HEK293 (cell line): ENCODE measurements at regions not wholly inside any gene's neighbourhood (a gene's known extent, or its start where the extent isn't known, plus 50 kb on each side); places are given as distances from the start of the nearest gene placed in this dataset.

ENCODE experiments used
- ZBTB7A ChIP-seq: fragments of 450-650 bp; formaldehyde crosslinking; IDR thresholded peaks from 2 replicates; pipeline ENCODE4 v1.5.1; 2016; ENCODE audit warnings: low read depth, missing biosample characterization, missing genetic modification characterization
- ZNF140 ChIP-seq: fragments of 450-650 bp; formaldehyde crosslinking; IDR thresholded peaks from 2 replicates; pipeline ENCODE4 v1.5.1; 2016; ENCODE audit warnings: missing biosample characterization, missing genetic modification characterization
- ZNF23 ChIP-seq: fragments of 450-650 bp; formaldehyde crosslinking; IDR thresholded peaks from 2 replicates; pipeline ENCODE4 v1.5.1; 2016; ENCODE audit warnings: missing biosample characterization, missing genetic modification characterization, borderline replicate concordance
- ZNF239 ChIP-seq: fragments of 450-650 bp; formaldehyde crosslinking; IDR thresholded peaks from 2 replicates; pipeline ENCODE4 v1.5.1; 2016; ENCODE audit warnings: missing biosample characterization, missing genetic modification characterization
- ZNF354C ChIP-seq: fragments of 450-650 bp; formaldehyde crosslinking; IDR thresholded peaks from 2 replicates; pipeline ENCODE4 v1.5.1; 2016; ENCODE audit warnings: missing biosample characterization, missing genetic modification characterization, low read depth, borderline replicate concordance
- ZNF404 ChIP-seq: fragments of 450-650 bp; formaldehyde crosslinking; IDR thresholded peaks from 2 replicates; pipeline ENCODE4 v1.5.1; 2017; ENCODE audit warnings: missing biosample characterization, missing genetic modification characterization
- ZNF555 ChIP-seq: fragments of 450-650 bp; formaldehyde crosslinking; conservative IDR thresholded peaks from 2 replicates; pipeline ENCODE4 v1.5.1; 2017; ENCODE audit warnings: missing biosample characterization, mild to moderate bottlenecking, missing genetic modification characterization, inconsistent platforms
- ZNF76 ChIP-seq: fragments of 450-650 bp; formaldehyde crosslinking; IDR thresholded peaks from 2 replicates; pipeline ENCODE4; 2016; ENCODE audit warnings: low read depth, missing biosample characterization, missing genetic modification characterization, borderline replicate concordance
- TF ChIP-seq, protein P1 (sequence below): fragments of 450-650 bp; formaldehyde crosslinking; IDR thresholded peaks from 2 replicates; pipeline ENCODE4 v1.5.1; 2016; ENCODE audit warnings: missing biosample characterization, missing genetic modification characterization
- TF ChIP-seq, protein P2 (sequence below): fragments of 450-650 bp; formaldehyde crosslinking; IDR thresholded peaks from 2 replicates; pipeline ENCODE4 v1.5.1; 2016; ENCODE audit warnings: missing biosample characterization, missing genetic modification characterization
- TF ChIP-seq, protein P3 (sequence below): fragments of 450-650 bp; formaldehyde crosslinking; optimal IDR thresholded peaks from 2 replicates; pipeline ENCODE3; 2016; ENCODE audit warnings: missing biosample characterization, mild to moderate bottlenecking, missing genetic modification characterization
- TF ChIP-seq, protein P4 (sequence below): fragments of 450-650 bp; formaldehyde crosslinking; IDR thresholded peaks from 2 replicates; pipeline ENCODE4 v1.5.1; 2016; ENCODE audit warnings: missing biosample characterization, missing genetic modification characterization
- TF ChIP-seq, protein P5 (sequence below): fragments of 450-650 bp; IDR thresholded peaks from 2 replicates; pipeline ENCODE4 v1.5.1; 2018; ENCODE audit warnings: missing biosample characterization, mild to moderate bottlenecking, missing genetic modification characterization
- TF ChIP-seq, protein P6 (sequence below): fragments of 450-650 bp; formaldehyde crosslinking; IDR thresholded peaks from 2 replicates; pipeline ENCODE4 v1.5.0; 2017; ENCODE audit warnings: missing biosample characterization, missing genetic modification characterization, borderline replicate concordance

DNA sequence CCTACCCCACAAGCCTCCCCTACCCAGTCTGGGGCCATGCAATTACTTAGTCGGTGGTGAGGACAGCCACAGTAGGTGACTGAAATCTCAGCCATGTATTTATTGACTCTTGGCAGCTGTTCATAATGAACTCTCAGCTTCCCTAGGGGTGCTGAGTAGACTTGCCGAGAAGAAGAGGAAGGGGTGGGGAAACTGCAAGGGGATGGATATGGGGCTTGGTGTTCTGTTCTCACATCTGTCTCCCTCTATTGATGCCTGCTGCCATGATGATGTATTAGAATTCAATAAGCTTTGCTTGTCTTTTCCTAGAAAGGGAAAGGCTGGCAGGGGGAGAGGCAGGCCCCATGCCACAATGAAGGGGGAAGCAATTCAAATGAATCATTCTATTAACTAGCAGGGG is 112.9 kb downstream of the GP2 start:
- TF ChIP-seq ZNF404 (tag by site-specific recombination) = no peak
- TF ChIP-seq ZNF140 (tag by site-specific recombination) = no peak
- TF ChIP-seq ZNF23 = no peak
- TF ChIP-seq, protein P1, sequence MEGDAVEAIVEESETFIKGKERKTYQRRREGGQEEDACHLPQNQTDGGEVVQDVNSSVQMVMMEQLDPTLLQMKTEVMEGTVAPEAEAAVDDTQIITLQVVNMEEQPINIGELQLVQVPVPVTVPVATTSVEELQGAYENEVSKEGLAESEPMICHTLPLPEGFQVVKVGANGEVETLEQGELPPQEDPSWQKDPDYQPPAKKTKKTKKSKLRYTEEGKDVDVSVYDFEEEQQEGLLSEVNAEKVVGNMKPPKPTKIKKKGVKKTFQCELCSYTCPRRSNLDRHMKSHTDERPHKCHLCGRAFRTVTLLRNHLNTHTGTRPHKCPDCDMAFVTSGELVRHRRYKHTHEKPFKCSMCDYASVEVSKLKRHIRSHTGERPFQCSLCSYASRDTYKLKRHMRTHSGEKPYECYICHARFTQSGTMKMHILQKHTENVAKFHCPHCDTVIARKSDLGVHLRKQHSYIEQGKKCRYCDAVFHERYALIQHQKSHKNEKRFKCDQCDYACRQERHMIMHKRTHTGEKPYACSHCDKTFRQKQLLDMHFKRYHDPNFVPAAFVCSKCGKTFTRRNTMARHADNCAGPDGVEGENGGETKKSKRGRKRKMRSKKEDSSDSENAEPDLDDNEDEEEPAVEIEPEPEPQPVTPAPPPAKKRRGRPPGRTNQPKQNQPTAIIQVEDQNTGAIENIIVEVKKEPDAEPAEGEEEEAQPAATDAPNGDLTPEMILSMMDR (tag by site-specific recombination) = no peak
- no peak for TF ChIP-seq ZBTB7A (tag by site-specific recombination)
- TF ChIP-seq ZNF239 = no peak
- TF ChIP-seq, protein P2, sequence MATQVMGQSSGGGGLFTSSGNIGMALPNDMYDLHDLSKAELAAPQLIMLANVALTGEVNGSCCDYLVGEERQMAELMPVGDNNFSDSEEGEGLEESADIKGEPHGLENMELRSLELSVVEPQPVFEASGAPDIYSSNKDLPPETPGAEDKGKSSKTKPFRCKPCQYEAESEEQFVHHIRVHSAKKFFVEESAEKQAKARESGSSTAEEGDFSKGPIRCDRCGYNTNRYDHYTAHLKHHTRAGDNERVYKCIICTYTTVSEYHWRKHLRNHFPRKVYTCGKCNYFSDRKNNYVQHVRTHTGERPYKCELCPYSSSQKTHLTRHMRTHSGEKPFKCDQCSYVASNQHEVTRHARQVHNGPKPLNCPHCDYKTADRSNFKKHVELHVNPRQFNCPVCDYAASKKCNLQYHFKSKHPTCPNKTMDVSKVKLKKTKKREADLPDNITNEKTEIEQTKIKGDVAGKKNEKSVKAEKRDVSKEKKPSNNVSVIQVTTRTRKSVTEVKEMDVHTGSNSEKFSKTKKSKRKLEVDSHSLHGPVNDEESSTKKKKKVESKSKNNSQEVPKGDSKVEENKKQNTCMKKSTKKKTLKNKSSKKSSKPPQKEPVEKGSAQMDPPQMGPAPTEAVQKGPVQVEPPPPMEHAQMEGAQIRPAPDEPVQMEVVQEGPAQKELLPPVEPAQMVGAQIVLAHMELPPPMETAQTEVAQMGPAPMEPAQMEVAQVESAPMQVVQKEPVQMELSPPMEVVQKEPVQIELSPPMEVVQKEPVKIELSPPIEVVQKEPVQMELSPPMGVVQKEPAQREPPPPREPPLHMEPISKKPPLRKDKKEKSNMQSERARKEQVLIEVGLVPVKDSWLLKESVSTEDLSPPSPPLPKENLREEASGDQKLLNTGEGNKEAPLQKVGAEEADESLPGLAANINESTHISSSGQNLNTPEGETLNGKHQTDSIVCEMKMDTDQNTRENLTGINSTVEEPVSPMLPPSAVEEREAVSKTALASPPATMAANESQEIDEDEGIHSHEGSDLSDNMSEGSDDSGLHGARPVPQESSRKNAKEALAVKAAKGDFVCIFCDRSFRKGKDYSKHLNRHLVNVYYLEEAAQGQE = no peak
- no peak for TF ChIP-seq ZNF555 (tag by site-specific recombination)
- TF ChIP-seq ZNF76 (tag by site-specific recombination) = no peak
- TF ChIP-seq, protein P3, sequence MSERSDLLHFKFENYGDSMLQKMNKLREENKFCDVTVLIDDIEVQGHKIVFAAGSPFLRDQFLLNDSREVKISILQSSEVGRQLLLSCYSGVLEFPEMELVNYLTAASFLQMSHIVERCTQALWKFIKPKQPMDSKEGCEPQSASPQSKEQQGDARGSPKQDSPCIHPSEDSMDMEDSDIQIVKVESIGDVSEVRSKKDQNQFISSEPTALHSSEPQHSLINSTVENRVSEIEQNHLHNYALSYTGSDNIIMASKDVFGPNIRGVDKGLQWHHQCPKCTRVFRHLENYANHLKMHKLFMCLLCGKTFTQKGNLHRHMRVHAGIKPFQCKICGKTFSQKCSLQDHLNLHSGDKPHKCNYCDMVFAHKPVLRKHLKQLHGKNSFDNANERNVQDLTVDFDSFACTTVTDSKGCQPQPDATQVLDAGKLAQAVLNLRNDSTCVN (tag by site-specific recombination) = no peak
- TF ChIP-seq ZNF354C (tag by site-specific recombination) = no peak
- TF ChIP-seq, protein P4, sequence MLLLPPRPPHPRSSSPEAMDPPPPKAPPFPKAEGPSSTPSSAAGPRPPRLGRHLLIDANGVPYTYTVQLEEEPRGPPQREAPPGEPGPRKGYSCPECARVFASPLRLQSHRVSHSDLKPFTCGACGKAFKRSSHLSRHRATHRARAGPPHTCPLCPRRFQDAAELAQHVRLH (tag by site-specific recombination) = no peak
- TF ChIP-seq, protein P5, sequence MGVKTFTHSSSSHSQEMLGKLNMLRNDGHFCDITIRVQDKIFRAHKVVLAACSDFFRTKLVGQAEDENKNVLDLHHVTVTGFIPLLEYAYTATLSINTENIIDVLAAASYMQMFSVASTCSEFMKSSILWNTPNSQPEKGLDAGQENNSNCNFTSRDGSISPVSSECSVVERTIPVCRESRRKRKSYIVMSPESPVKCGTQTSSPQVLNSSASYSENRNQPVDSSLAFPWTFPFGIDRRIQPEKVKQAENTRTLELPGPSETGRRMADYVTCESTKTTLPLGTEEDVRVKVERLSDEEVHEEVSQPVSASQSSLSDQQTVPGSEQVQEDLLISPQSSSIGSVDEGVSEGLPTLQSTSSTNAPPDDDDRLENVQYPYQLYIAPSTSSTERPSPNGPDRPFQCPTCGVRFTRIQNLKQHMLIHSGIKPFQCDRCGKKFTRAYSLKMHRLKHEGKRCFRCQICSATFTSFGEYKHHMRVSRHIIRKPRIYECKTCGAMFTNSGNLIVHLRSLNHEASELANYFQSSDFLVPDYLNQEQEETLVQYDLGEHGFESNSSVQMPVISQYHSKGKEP (tag by site-specific recombination) = no peak
- TF ChIP-seq, protein P6, sequence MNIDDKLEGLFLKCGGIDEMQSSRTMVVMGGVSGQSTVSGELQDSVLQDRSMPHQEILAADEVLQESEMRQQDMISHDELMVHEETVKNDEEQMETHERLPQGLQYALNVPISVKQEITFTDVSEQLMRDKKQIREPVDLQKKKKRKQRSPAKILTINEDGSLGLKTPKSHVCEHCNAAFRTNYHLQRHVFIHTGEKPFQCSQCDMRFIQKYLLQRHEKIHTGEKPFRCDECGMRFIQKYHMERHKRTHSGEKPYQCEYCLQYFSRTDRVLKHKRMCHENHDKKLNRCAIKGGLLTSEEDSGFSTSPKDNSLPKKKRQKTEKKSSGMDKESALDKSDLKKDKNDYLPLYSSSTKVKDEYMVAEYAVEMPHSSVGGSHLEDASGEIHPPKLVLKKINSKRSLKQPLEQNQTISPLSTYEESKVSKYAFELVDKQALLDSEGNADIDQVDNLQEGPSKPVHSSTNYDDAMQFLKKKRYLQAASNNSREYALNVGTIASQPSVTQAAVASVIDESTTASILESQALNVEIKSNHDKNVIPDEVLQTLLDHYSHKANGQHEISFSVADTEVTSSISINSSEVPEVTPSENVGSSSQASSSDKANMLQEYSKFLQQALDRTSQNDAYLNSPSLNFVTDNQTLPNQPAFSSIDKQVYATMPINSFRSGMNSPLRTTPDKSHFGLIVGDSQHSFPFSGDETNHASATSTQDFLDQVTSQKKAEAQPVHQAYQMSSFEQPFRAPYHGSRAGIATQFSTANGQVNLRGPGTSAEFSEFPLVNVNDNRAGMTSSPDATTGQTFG (tag by site-specific recombination) = no peak
